Activated CD4-positive, alpha-beta T cell treated with anti-CD3 and anti-CD28 coated beads for 48 hours (primary cell): ENCODE measurements at regions not wholly inside any gene's neighbourhood (a gene's known extent, or its start where the extent isn't known, plus 50 kb on each side); places are given as distances from the start of the nearest gene placed in this dataset.
"Not testable (repeated sequence)": the region's sequence is repeated elsewhere in the genome, so short reads cannot be mapped to it uniquely, and the experiment has no call there.

Experiments used
- DNase-seq: peaks from one replicate; pipeline ENCODE4 v3.0.0-alpha.2; 2020

GRCh38 chr6:119749335-119749734 is 399.8 kb upstream of the MAN1A1 start:
- DNase-seq, result no peak

GRCh38 chr6:119748535-119748934 is 399.0 kb upstream of the MAN1A1 start:
- DNase-seq, result not testable (repeated sequence)

DNA sequence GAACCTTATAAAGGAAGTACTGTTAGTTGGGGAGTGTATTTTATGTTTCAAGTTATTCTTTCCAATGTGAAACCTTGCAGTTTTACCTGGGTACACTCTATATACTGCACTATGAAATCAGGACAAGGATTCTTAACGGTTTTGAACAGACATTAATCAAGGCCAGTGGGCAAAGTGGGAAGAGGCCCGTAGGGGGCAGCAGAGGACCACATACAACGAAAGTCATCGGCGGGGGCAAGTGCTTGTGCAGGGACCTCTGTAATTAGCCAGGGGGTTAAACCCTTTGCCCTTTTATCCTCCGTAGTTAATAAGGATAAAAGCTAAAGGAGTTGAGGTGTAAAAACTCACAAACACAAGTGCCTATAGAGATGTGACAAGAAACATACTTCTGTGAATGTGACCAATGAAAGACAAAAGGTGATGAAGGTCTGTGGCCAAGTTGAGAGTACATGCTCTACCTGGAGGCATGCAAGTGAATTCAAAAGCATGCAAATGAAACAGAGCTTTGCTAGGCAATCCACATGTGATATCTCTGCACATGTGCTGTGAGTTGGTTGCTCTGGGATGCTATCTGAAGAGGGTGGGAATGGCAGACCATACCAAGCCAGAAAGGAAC is 392.7 kb upstream of the MAN1A1 start:
- DNase-seq, result peak; percentile 75

- no peak for DNase-seq
Measured at GRCh38 chr6:119739769-119740168, 390.2 kb upstream of the MAN1A1 start.

DNA sequence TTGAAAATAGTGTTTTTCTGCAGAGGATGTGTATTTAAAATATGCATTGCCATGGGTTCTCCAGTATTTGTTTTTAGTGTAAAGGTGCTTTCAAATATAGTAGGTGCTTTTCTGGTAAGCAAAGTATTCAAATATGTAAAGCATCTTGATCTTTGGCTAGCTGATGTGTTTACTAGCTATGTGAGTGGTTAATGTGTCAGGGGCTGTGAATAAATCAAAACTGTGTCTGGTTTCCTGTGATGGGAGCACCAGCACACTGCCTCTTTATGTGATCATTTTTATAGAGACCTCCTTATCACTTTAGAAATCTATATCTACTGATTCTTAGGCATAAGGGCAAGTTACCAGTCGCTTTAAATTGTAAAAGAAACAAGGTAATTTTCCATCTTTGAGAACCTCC is 388.9 kb upstream of the MAN1A1 start:
- no peak for DNase-seq

DNA sequence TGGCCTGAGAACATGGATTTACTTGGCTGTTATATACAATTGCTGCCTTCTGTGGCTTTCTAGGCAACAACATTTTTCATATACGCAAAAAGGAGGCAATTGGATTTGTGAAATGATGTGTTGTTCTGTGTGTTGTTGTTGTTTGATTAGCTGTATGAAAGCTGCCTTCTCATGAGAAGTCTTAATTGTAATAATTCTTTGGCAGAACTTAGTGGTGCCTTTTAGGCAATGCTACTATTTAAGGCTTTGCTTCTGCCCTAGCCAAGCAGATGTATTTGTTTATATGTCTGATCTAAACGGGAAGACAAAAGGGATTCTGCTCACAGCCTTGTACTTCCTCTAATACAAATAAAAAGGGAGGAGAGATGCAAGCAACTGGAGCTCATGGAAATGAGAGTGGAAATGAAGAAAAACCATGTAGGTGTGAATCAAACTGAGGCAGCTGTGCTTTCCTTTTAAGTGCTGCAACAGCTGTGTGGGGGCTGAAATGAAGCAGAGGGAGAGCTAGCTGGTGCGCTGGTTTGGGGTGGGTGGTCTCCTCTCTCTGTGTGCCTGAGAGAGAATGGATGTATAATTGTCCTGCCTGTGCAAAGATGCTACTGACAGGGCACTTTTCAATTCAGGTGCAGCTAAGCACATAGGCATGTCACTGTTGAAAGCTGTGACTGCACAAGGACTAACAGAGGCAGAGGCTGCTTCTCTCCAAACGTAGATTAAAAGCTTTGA is 386.9 kb upstream of the MAN1A1 start:
- DNase-seq, result no peak

DNA sequence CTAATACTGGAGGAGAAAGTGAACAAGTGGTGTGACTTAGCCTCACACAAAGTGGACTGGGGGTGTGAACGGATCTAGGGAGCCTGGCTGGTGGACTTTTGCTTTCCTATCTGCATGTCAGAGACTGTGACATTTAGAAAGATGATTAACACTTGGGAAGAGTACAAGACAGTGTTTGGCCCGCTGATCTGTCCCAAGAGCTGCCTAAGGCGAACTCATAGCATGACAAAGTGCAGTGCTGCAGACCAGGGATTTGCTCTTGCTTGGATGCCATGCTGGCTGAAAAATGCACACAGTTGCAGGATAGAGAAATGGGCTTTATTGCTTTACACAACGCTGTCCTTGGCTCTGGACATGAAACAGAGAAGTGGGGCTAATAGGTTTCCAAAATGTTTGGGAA is 386.0 kb upstream of the MAN1A1 start:
- DNase-seq, result no peak

GRCh38 chr6:119734227-119734626 is 384.7 kb upstream of the MAN1A1 start:
- DNase-seq, result no peak

DNA sequence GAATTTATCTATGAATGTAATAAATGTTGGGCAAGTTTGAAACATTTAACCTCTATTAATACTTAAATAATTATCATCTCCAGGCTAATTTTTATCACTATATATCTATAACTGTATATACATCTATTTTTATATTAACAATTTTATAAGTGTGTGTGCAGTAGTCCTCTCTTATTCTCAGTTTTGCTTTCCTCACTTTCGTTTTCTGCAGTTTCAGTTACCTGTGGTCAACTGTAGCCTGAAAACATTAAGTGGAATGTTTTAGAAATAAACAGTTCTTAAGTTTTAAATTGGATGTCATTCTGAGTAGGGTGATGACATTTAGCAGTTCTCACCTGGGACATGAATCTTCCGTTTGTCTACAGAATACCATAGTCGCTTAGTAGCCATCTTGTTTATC is 379.4 kb upstream of the MAN1A1 start:
- no peak for DNase-seq

DNA sequence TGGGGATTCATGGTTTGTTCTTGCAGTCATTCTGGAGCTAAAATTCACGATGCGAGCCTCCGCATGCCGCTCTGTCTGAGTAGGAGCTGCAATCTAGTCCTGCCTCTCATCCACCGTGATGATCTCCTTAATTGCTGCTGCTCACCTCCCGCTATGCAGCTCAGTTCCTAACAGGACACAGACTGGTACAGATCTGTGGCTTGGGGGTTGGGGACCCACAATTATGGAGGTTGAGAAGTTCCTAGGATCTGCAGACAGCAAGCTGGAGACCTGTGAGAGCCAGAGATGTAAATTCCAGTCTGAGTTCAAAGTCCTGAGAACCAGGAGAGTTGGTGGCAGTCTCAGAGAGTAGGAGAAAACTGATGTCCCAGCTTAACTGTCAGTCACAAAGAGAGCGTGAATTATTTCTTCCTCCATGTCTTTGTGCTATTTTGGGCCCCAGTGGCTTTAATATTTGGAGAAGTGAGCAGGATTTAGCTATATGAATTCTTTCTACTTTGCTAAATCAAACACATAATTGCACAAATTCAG is 378.7 kb upstream of the MAN1A1 start:
- no peak for DNase-seq

GRCh38 chr6:119727504-119728219 is 378.1 kb upstream of the MAN1A1 start:
- no peak for DNase-seq

DNA sequence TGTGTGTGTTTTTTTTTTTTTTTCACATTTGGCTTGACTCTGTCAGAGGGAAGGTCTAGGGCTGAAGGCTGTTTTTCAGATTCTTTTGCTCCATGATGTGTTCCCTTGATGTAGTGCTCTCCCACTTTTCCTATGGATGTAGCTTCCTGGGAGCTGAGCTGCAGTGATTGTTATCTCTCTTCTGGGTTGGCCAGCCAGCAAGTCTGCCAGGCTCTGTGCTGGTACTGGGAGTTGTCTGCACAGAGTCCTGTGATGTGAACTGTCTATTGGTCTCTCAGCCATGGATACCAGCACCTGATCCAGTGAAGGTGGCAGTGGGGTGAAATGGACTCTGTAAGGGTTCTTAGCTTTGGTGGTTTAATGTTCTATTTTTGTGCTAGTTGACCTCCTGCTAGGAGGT is 377.4 kb upstream of the MAN1A1 start:
- DNase-seq, result not testable (repeated sequence)

GRCh38 chr6:119726086-119726485 is 376.5 kb upstream of the MAN1A1 start:
- no peak for DNase-seq

GRCh38 chr6:119720160-119720559 is 370.6 kb upstream of the MAN1A1 start:
- DNase-seq, result no peak

GRCh38 chr6:119717942-119718341 is 368.4 kb upstream of the MAN1A1 start:
- DNase-seq, result no peak

DNA sequence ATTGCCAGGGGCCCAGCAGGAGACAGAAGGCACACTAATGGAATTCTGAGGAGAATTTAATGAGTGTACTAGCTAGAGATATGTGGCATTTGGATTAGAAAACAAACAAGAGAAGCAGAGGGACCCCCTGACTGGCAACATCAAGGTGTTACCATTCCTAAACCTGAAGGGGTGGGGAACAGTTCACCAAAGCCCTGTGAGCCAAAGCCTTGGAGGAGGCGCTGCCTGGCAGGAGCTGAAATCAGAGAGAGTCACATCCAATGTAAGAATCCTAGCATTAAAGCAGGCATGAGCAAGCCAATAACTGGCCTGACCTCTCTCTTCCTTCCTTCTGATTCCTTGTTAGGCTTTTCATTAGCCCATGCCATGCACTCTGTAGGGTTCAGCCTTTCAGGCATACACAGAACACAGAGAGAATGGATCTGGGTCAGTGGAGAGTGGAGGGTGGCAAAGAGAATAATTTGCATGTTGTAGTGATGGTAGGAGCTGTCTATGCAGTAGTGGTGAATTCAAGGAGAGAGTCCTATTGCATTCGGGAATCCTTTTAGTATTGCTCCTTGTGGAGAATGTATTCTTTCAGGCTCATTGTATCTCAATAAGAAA is 367.2 kb upstream of the MAN1A1 start:
- DNase-seq, result no peak

GRCh38 chr6:119713903-119714302 is 364.3 kb upstream of the MAN1A1 start:
- DNase-seq, result no peak

DNA sequence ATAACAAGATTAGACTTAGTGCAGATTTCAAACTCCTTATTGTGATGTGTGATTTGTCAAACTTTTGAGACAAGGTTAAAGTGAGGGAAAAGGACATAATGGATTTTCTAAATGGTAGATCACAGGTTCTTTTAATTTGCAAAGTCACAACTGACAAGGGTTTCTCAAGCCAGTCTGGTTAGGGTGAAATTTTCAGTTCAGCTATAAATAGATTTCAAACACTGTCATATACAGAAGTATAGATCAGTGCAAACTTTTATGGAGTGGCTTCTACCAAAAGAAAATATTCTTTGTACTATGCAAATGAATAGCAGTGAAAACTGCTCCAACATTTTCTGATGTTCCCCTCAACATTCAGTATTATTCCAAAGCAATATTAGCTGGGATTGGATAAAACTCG is 337.1 kb upstream of the MAN1A1 start:
- no peak for DNase-seq

- no peak for DNase-seq
Measured at GRCh38 chr6:119686240-119686639, 336.7 kb upstream of the MAN1A1 start.

- no peak for DNase-seq
Measured at GRCh38 chr6:119683671-119684070, 334.1 kb upstream of the MAN1A1 start.

GRCh38 chr6:119683031-119683430 is 333.5 kb upstream of the MAN1A1 start:
- DNase-seq, result no peak

GRCh38 chr6:119678961-119679360 is 329.4 kb upstream of the MAN1A1 start:
- no peak for DNase-seq

GRCh38 chr6:119677384-119677783 is 327.8 kb upstream of the MAN1A1 start:
- DNase-seq, result no peak

DNA sequence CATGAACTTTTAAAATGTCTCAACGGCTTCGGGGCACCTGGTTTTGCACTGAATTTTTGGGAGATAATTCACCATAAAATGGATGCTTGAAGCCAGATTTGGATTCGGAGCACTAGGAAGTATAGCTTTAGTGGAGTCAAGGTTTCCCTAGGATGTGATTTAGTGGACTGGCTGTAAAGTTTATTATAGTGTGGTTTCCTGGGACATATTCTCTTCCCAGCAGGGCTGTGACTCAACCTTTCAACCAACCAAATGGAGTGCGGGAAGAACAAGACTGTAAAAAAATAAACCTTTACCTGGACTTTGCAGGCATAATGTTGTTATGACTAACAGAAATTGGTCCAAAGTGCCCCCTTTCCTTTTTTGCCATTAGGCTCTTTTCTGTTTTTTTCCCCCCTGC is 327.4 kb upstream of the MAN1A1 start:
- DNase-seq, result no peak
